Cerebellar nuclear complex (tissue), 1 donor: ENCODE measurements at regions not wholly inside any gene's neighbourhood (a gene's known extent, or its start where the extent isn't known, plus 50 kb on each side); places are given as distances from the start of the nearest gene placed in this dataset.

Source experiments
- DNase-seq, 2 experiments: peaks; one replicate each; lab custom pipeline; 2025; lab: John Stamatoyannopoulos, UW

GRCh38 chr5:20445326-20445860, 457.4 kb upstream of the CDH18 start:
- no peak for DNase-seq

DNA sequence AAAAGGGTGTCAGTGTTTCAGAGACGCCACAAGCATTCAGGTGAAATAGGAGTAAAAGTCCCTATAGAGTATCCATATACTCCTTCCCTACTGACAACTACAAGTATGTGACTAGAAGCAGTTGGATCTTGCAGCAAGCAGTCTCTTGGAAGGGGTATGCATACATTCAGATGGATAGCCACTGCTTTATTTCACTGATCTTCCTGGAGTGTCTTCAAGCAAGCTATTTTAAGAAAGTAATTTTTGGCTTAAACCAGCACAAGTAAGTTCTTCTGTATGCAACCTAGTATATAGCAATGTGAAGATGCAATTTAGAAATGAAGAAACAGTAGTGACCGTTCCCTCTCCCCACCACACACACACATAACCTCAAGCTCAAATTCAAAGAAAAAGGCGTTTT, 446.8 kb upstream of the CDH18 start:
- DNase-seq = no peak

GRCh38 chr5:20420991-20421595, 433.1 kb upstream of the CDH18 start:
- no peak for DNase-seq
